Endothelial cell of umbilical vein (primary cell): ENCODE measurements at regions not wholly inside any gene's neighbourhood (a gene's known extent, or its start where the extent isn't known, plus 50 kb on each side); places are given as distances from the start of the nearest gene placed in this dataset.

Experiments used
- BruUV-seq: library from RNA; stranded (reverse); fragments of 400-500 nt; replicated peaks from 2 replicates; lab custom pipeline; 2021; lab: Mats Ljungman, UMichigan
- CTCF ChIA-PET: fragments of 300-600, 350-600 bp; sonication (Branson Sonifier 250); formaldehyde crosslinking; loops from one replicate; lab custom pipeline; 2021; ENCODE audit warnings: antibody characterized with exemption, inconsistent platforms; lab: Charles Lee
- POLR2A ChIA-PET: fragments of 300-600, 350-600 bp; sonication (Branson Sonifier 250); formaldehyde crosslinking; loops from one replicate; lab custom pipeline; 2021; ENCODE audit warnings: antibody characterized with exemption, inconsistent platforms; lab: Charles Lee
- DNase-seq: peaks from one replicate; pipeline ENCODE4 v3.0.0-alpha.2; 2011; ENCODE audit warnings: low read depth, low spot score
- FAIRE-seq: peaks from 2 replicates; lab custom pipeline; 2011; peaks lifted over from hg19 to GRCh38; lab: Jason Lieb, UNC
- H2AFZ ChIP-seq: 2 replicates; pipeline ENCODE4 v1.6.0; 2012; ENCODE audit warnings: low read depth, low read length, control low read depth, inconsistent platforms
- H3K27ac ChIP-seq: 2 replicates; pipeline ENCODE4 v1.5.1; 2011; ENCODE audit warnings: low read depth, mild to moderate bottlenecking, control low read depth, low read length, moderate library complexity; ENCODE audit not compliant: insufficient read depth
- H3K27me3 ChIP-seq, 2 experiments: 2 replicates each; pipeline versions ENCODE4 v1.6.0 to v1.6.1; 2011; ENCODE audit warnings: low read length in 2 of 2, mixed read lengths in 1 of 2; ENCODE audit not compliant: control insufficient read depth in 2 of 2, insufficient read depth in 2 of 2
- H3K36me3 ChIP-seq, 2 experiments: 2 replicates in 1 of 2; 3 replicates in 1 of 2; pipeline ENCODE4 v1.5.1; 2011; ENCODE audit warnings: low read length in 2 of 2, mild to moderate bottlenecking in 1 of 2, moderate library complexity in 1 of 2; ENCODE audit not compliant: control insufficient read depth in 2 of 2, insufficient read depth in 2 of 2; ENCODE audit errors: extremely low read depth in 1 of 2
- H3K4me1 ChIP-seq: 3 replicates; pipeline ENCODE4 v1.5.1; 2011; ENCODE audit warnings: mild to moderate bottlenecking, low read length; ENCODE audit not compliant: control insufficient read depth, insufficient read depth; ENCODE audit errors: extremely low read depth
- H3K4me2 ChIP-seq: 2 replicates; pipeline ENCODE4 v1.6.1; 2011; ENCODE audit warnings: low read length, control low read depth, mixed read lengths; ENCODE audit not compliant: insufficient read depth
- H3K4me3 ChIP-seq, 3 experiments: fragments of 200-600 bp in 1 of 3; sonication (generic), shearing (Covaris generic) in 1 of 3; replicated peaks in 1 of 3; 2 replicates each; pipeline ENCODE4 v1.5.1; 2011 to 2016; ENCODE audit warnings: control low read depth in 3 of 3, low read length in 3 of 3, mild to moderate bottlenecking in 2 of 3, inconsistent platforms in 1 of 3, low read depth in 1 of 3, moderate library complexity in 1 of 3; ENCODE audit not compliant: insufficient read depth in 1 of 3
- H3K79me2 ChIP-seq: 2 replicates; pipeline ENCODE4 v1.6.0; 2012; ENCODE audit warnings: low read length, inconsistent platforms; ENCODE audit not compliant: control insufficient read depth, insufficient read depth
- H3K9ac ChIP-seq: replicated peaks from 2 replicates; pipeline ENCODE3; 2011; ENCODE audit warnings: low read length, control low read depth; ENCODE audit not compliant: insufficient read depth; ENCODE audit errors: extremely low read depth
- H3K9me1 ChIP-seq: replicated peaks from 3 replicates; pipeline ENCODE4 v1.6.0; 2011; ENCODE audit warnings: mild to moderate bottlenecking, low read length; ENCODE audit not compliant: control insufficient read depth, insufficient read depth; ENCODE audit errors: extremely low read depth
- H3K9me3 ChIP-seq: replicated peaks from 2 replicates; pipeline ENCODE4 v1.5.1; 2012; ENCODE audit warnings: low read length, inconsistent platforms; ENCODE audit not compliant: control insufficient read depth, insufficient read depth
- H4K20me1 ChIP-seq: replicated peaks from 2 replicates; pipeline ENCODE3; 2011; ENCODE audit warnings: mild to moderate bottlenecking, low read length; ENCODE audit not compliant: control insufficient read depth, insufficient read depth; ENCODE audit errors: extremely low read depth
- FOS ChIP-seq: IDR thresholded peaks from 2 replicates; pipeline ENCODE4 v1.6.1; 2011; ENCODE audit warnings: mild to moderate bottlenecking, low read length, moderate library complexity, borderline replicate concordance; ENCODE audit not compliant: insufficient read depth
- JUN ChIP-seq: IDR thresholded peaks from 2 replicates; pipeline ENCODE4 v1.6.1; 2011; ENCODE audit warnings: borderline replicate concordance, low read depth; ENCODE audit not compliant: insufficient read length, insufficient read depth
- MYC ChIP-seq: IDR thresholded peaks from one replicate; pipeline ENCODE4 v1.6.1; 2011; ENCODE audit warnings: mild to moderate bottlenecking, low read depth, low read length
- POLR2AphosphoS5 ChIP-seq: IDR thresholded peaks from 2 replicates; pipeline ENCODE4 v1.6.1; 2012; ENCODE audit warnings: low read depth, mild to moderate bottlenecking, control low read depth, low read length, moderate library complexity; ENCODE audit not compliant: insufficient read depth
- dilution Hi-C: fragments of 300-500 bp; cut with MboI; formaldehyde crosslinking; loops from one replicate; pipeline ENCODE4 v1.15.0; 2019; ENCODE audit warnings: low sequenced_read_pairs; ENCODE audit not compliant: extremely low pct_ligation_motif_present
- intact Hi-C: fragments of 100-400 bp; cut with micrococcal nuclease; formaldehyde crosslinking; loops from one replicate; pipeline ENCODE4 v1.10.0; 2022
- TF ChIP-seq, protein P1 (sequence below), 2 donors: IDR thresholded peaks; 1 replicate in 1 of 2; 2 replicates in 1 of 2; pipeline ENCODE4 v1.5.1; 2011; ENCODE audit warnings: low read length in 2 of 2, mild to moderate bottlenecking in 2 of 2, moderate library complexity in 2 of 2, control low read depth in 1 of 2, inconsistent platforms in 1 of 2, low read depth in 1 of 2; ENCODE audit not compliant: insufficient read depth in 1 of 2; ENCODE audit errors: extremely low read depth in 1 of 2
- TF ChIP-seq, protein P2 (sequence below): IDR thresholded peaks from 2 replicates; pipeline ENCODE4 v1.6.1; 2011; ENCODE audit not compliant: insufficient read depth, insufficient read length

DNA sequence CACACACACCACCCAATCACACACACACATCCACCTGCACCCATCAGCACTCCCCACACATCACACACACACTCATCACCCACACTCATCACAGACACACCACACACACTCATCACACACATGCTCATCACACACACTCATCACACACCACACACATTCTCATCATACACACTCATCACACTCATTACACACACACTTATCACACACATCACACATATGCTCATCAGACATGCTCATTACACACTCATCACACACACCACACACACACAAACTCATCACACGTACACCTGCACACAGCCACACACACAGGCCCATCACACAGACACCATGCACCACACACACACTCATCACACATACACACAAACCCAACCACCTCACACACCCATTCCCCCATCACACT, 107.5 kb upstream of the C14orf180 start:
- Histone ChIP-seq H3K79me2 (no peaks in the 10 kb centered on the region), H3K4me2 (no peak overlapping the region), H3K27ac (no peak overlapping the region), H3K27me3 (no peaks in the 10 kb centered on the region), H3K4me1 (no peaks in the 10 kb centered on the region), H3K9ac (no peak overlapping the region), H3K4me3 (no peak overlapping the region), H4K20me1 (no peaks in the 10 kb centered on the region), H3K9me1 (no peaks in the 10 kb centered on the region), H3K36me3 (no peaks in the 10 kb centered on the region), H2AFZ (no peak overlapping the region), H3K9me3 (no peaks in the 10 kb centered on the region)
- TF ChIP-seq, protein P1, sequence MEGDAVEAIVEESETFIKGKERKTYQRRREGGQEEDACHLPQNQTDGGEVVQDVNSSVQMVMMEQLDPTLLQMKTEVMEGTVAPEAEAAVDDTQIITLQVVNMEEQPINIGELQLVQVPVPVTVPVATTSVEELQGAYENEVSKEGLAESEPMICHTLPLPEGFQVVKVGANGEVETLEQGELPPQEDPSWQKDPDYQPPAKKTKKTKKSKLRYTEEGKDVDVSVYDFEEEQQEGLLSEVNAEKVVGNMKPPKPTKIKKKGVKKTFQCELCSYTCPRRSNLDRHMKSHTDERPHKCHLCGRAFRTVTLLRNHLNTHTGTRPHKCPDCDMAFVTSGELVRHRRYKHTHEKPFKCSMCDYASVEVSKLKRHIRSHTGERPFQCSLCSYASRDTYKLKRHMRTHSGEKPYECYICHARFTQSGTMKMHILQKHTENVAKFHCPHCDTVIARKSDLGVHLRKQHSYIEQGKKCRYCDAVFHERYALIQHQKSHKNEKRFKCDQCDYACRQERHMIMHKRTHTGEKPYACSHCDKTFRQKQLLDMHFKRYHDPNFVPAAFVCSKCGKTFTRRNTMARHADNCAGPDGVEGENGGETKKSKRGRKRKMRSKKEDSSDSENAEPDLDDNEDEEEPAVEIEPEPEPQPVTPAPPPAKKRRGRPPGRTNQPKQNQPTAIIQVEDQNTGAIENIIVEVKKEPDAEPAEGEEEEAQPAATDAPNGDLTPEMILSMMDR (IDR thresholded peaks at IDR 0.05; ENCODE audit: extremely low read depth in 1 of 2, insufficient read depth in 1 of 2, low read depth in 1 of 2, low read length in 2 of 2) = no peak
- TF ChIP-seq, protein P2, sequence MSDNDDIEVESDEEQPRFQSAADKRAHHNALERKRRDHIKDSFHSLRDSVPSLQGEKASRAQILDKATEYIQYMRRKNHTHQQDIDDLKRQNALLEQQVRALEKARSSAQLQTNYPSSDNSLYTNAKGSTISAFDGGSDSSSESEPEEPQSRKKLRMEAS = no peak
- TF ChIP-seq JUN (no peak), POLR2AphosphoS5 (no peak), MYC (no peak), FOS (no peak)
- FAIRE-seq (no peak), DNase-seq (no peak)
- CTCF ChIA-PET = interaction anchor here (1.0 kb wide), 1 partner anchor 36 kb away, joined by 3 read pairs; no protein-coding TSS in a partner anchor
- intact Hi-C loops (no loop called here), dilution Hi-C loops (no loop called here)
- POLR2A ChIA-PET = no interaction called here
- no TSS peak for BruUV-seq
